IPS DF 19.7 (cell line): ENCODE measurements at regions not wholly inside any gene's neighbourhood (a gene's known extent, or its start where the extent isn't known, plus 50 kb on each side); places are given as distances from the start of the nearest gene placed in this dataset.

ENCODE experiments used
- DNase-seq: peaks from one replicate; pipeline ENCODE4 v3.0.0-alpha.2; 2013; ENCODE audit warnings: low read depth, low spot score

DNA sequence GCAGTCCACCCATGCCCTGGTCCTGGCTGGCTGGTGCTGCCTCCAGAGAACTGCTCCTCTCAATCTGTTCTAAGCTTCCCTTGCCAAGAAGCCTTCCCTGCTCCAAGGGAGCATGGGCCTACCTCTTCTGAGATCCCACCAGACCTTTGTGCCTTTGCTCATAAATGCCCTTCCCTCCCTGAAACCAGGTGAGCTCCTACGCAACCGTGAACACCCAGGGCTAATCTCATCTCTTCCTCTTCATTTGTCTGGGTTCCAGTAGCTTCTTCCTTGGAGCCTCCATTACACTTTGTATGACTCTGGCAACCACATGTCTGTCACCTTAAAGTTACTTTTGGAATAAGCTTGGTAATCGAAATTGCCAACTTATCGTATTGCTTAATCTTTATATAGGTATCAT is 270.6 kb downstream of the PBX3 start:
- DNase-seq: no peak

GRCh38 chr9:126020836-126021235 is 273.7 kb downstream of the PBX3 start:
- no peak for DNase-seq

- no peak for DNase-seq
These were observed 276.8 kb downstream of the PBX3 start for GRCh38 chr9:126023962-126024361.

DNA sequence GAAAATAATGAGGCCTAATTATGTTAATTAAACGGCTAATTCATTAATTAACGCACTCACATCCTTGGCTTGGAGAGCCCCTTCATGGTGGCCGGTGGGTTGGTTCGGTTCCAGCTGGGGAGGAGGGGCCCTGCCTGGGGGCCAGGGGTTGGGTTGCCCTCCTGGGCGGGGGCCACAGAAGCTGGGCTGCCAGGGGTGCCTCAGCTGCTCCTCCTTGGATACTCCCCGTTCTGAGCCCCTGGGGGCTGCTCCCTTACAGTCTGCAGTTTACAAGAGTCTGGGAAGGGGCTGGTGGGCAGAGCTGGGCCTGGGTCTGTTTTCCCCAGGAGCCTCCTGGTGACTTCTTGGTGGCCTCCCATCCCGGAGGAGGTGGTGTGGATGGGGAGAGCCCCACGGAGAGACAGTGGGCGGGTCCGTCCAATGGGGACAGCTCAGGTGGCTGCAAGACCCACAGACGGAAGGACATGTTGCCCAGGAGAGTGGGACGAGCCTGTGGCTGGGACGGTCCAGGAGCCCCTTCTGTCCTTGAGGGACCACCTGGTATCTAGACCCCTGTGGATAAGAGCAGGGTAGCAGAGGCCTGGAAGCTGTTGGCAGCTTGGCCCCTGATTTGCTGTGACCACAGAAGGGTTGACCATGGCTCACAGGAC is 277.5 kb downstream of the PBX3 start:
- DNase-seq: no peak

- DNase-seq: no peak
These were observed 278.8 kb downstream of the PBX3 start for GRCh38 chr9:126025991-126026390.

- no peak for DNase-seq
These were observed 280.4 kb downstream of the PBX3 start for GRCh38 chr9:126027566-126027965.

- no peak for DNase-seq
These were observed 281.6 kb downstream of the PBX3 start for GRCh38 chr9:126028746-126029145.

DNA sequence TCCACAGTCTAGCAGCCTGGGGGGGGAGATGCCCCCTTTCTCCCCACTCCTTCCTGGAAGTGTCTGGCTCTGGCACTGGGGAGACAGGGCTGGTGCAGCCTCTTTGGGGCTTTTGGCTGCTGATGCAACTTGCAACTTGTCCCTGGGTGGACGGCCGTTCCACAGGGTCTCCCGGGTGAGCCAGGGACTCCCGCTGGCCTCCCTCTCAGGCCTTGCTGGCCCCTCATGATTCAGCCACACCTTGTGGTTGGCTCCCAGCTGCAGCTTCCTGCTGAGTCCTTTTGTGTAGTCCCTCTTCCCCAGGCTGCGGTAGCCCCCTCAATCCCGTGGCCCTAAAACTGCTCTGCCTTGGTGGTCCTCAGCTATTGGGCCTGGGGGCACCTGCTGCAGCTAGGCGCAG is 283.5 kb downstream of the PBX3 start:
- no peak for DNase-seq

DNA sequence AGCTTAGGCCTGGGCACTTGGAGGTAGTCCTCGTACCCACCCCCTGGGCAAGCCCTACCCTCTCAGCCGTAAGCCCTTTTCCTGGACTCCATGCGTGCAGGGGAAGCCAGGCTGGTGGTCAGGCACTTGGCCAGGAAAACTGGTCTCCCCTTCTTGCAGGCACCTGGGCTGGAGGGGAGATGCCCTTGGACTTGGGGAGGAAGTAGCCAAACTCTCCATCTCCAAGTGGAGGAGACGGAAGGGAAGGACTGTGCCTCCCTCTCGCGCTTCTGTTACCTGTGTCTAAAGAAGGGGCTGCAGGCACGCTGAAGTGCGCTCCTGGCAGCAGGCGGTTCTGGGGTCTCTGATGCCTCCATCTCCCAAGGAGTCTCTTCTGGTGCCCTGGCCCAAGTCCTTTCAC is 283.9 kb downstream of the PBX3 start:
- no peak for DNase-seq

DNA sequence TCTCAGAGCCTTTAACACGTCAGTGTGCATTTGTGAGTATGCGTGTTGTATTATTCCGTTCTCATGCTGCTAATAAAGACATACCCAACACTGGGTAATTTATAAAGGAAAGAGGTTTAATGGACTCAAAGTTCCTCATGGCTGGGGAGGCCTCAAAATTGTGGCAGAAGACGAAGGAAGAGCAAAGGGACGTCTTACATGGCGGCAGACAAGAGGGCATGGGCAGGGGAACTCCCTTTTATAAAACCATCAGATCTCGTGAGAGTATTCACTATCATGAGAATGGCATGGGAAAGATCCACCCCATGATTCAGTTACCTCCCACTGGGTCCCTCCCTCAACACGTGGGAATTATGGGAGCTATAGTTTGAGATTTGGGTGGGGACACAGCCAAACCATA is 285.0 kb downstream of the PBX3 start:
- no peak for DNase-seq

GRCh38 chr9:126033318-126033717 is 286.1 kb downstream of the PBX3 start:
- DNase-seq: no peak

- DNase-seq: no peak
These were observed 286.8 kb downstream of the PBX3 start for GRCh38 chr9:126033956-126034355.

- no peak for DNase-seq
These were observed 289.7 kb downstream of the PBX3 start for GRCh38 chr9:126036881-126037291.

- DNase-seq: no peak
These were observed 287.8 kb upstream of the MVB12B start for GRCh38 chr9:126038790-126039189.

GRCh38 chr9:126043681-126044080 is 282.9 kb upstream of the MVB12B start:
- no peak for DNase-seq

DNA sequence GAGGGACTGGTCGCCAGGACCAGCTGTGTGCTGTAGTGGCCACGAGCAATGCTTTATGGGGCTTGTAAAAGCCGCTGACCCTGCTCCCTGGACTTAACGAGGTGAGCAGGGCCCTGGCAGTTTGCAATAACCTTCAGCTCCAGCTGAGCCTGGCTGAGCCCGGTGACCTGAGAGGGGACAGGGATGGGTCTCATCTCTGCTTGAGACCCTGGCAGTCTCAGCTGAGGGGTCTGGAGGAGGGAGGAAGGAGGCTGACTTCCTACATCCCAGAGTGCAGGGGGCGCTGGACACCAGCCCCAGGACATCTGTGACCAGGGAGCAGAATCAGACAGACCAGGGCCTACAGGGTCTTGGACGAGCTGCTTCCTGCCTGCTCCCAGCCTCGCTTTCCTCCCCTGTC is 277.5 kb upstream of the MVB12B start:
- no peak for DNase-seq

DNA sequence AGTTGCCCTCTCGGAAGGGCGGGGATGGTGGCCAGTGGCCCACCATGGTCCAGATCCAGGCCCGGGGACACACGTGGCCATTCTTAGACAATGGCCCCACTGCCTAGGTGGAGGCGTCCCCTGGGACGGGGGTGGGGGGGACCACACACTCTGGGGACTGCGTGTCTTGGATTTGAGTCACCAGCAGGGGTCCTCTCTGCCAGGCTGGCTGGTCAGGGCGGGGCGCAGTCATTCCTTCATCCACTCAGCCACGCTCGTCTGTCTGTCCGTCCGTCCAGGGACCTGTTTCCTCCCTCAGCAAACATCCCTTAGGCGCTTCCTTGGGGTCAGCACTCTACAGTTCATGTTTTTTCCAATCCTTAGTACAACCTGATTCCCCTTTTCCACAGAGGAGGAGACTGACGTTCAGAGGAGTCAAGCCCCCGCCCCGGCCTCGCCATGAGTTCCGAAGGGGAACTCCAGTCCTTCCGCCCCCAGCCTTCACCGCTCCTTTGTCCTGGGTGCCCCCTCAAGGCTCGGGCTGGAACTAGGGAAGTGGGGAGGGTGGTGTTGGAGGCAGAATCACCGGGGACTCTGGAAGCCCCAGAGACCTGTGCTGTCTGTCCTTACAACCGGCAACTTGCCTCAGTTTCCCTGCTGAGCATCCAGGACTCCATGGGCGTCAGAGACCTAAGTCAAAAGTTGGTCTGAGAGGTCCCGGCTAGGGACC is 276.6 kb upstream of the MVB12B start:
- no peak for DNase-seq

DNA sequence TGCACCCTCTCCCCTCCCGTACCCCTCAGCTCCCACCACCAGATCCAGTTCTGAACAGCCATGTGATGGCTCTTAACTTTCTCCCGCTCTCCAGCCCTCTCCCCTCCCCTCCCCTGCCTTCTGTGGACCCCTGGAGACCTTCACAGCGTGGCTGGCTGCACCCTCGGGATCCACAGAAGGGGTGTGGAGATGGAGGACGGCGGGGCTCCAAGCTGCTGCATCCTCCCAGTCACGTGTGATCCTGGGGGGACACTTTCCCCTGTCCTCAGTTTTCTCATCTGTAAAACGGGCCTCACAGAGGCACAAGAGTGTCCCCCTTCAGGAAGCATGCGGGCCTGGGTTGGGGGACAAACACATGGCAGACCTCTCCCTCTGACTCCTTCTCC is 276.0 kb upstream of the MVB12B start:
- DNase-seq: no peak

GRCh38 chr9:126051446-126052130 is 275.0 kb upstream of the MVB12B start:
- DNase-seq: no peak

GRCh38 chr9:126052791-126053190 is 273.8 kb upstream of the MVB12B start:
- no peak for DNase-seq

DNA sequence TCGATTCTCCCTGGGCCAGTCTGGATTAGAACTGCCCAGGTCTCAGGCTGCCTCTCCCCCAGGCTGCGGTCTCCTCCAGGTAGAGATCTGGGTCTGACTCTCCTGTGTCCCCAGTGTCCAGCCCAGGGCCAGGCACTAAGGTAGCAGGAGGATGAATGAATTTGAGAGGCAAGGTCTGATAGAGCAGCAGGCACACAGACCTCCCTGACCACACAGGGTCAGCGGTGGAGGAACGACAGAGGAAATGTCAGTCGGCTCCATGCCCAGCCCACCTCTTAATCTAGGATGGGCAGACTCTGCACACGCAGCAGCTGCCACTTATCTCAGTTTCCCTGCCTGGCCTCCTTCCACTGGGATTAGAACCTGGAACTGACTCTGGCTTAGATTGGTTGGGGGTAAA is 272.7 kb upstream of the MVB12B start:
- DNase-seq: no peak

DNA sequence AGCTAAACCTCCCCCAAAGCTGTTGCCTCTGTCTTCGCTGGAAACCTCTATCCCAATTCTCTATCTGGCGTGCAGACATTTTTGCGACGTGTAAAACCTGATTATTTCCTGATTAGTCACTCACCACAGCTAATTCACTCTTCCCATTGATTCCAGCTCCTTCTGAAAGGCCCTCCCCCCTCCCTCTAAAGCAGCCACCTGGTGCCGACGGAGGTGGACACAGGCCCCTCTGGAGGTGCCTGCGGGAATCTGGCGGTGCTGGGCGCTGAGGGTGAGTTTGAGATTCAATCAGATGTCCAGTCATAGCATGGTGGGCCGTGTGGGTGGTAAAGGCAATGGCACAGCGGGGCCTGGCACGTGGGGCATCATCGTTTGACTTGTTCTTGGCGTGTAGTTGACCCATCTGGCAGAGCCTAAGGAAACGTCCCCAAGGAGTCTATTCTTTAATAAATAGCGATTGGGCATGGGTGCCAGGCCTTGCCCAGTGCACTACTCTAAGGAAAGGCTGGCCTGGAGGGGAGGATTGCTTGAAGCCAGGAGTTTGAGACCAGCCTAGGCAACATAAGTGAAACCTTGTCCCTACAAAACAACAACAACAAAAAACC is 271.1 kb upstream of the MVB12B start:
- no peak for DNase-seq
